Peyer's patch (tissue), 4 donors: ENCODE measurements at regions not wholly inside any gene's neighbourhood (a gene's known extent, or its start where the extent isn't known, plus 50 kb on each side); places are given as distances from the start of the nearest gene placed in this dataset.

Experiments
- POLR2A ChIP-seq, 2 donors: fragments of 450-650 bp; IDR thresholded peaks; one replicate each; pipeline ENCODE4 v1.5.1; 2017; ENCODE audit warnings: antibody characterized with exemption in 2 of 2, mild to moderate bottlenecking in 2 of 2, moderate library complexity in 2 of 2
- TF ChIP-seq, protein P1 (sequence below), 6 experiments: fragments of 450-650 bp in 4 of 6; fragments of 200-600 bp in 2 of 6; sonication (generic) in 1 of 6; IDR thresholded peaks; one replicate each; pipeline ENCODE4 v1.5.1; 2017 to 2019; ENCODE audit warnings: antibody characterized with exemption in 6 of 6, mild to moderate bottlenecking in 3 of 6, moderate library complexity in 1 of 6

DNA sequence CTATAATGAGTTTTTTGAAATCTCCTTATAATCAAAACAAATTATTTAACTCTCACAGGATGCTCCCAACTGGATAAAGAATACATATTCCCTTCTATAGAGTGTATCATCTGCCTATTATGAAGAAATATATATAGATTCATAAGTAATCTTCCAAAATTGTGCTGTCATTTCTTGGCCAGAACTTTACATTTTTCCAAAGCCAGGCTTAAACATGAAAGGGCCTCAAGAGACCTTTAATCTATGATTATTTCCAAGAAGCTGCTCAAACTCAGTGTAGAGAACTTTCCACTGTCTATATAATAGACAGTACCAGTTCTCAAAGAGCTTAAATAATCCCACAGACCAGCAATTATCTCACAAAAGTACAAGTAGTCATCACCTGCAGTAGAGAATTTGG lies 211.0 kb downstream of the AKAIN1 start:
- TF ChIP-seq, protein P1, sequence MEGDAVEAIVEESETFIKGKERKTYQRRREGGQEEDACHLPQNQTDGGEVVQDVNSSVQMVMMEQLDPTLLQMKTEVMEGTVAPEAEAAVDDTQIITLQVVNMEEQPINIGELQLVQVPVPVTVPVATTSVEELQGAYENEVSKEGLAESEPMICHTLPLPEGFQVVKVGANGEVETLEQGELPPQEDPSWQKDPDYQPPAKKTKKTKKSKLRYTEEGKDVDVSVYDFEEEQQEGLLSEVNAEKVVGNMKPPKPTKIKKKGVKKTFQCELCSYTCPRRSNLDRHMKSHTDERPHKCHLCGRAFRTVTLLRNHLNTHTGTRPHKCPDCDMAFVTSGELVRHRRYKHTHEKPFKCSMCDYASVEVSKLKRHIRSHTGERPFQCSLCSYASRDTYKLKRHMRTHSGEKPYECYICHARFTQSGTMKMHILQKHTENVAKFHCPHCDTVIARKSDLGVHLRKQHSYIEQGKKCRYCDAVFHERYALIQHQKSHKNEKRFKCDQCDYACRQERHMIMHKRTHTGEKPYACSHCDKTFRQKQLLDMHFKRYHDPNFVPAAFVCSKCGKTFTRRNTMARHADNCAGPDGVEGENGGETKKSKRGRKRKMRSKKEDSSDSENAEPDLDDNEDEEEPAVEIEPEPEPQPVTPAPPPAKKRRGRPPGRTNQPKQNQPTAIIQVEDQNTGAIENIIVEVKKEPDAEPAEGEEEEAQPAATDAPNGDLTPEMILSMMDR (IDR thresholded peaks at IDR 0.05), result no peak
- TF ChIP-seq POLR2A (IDR thresholded peaks at IDR 0.05), result no peak
